Hematopoietic multipotent progenitor cell treated with erythropoietin and hydrocortisone succinate and interleukin-3 and kit ligand, for 6 days (in vitro differentiated cells): ENCODE measurements at regions not wholly inside any gene's neighbourhood (a gene's known extent, or its start where the extent isn't known, plus 50 kb on each side); places are given as distances from the start of the nearest gene placed in this dataset.
A peak's percentile ranks its signal among the peaks of the same experiment; 100 is the strongest.
"Not testable (repeated sequence)": the region's sequence is repeated elsewhere in the genome, so short reads cannot be mapped to it uniquely, and the experiment has no call there.

Experiments used
- DNase-seq: peaks from one replicate; pipeline ENCODE4 v3.0.0-alpha.2; 2015

GRCh38 chr20:17872959-17873358 lies 95.6 kb downstream of the SNX5 start:
- no peak for DNase-seq

- no peak for DNase-seq
Observed at GRCh38 chr20:17872434-17872833, 96.2 kb downstream of the SNX5 start.

GRCh38 chr20:17871886-17872285 lies 96.7 kb downstream of the SNX5 start:
- DNase-seq: peak; percentile 19

- no peak for DNase-seq
Observed at GRCh38 chr20:17871181-17871580, 97.4 kb downstream of the SNX5 start.

- no peak for DNase-seq
Observed at GRCh38 chr20:17870086-17870740, 98.4 kb downstream of the SNX5 start.

GRCh38 chr20:17869295-17869994 lies 99.1 kb downstream of the SNX5 start:
- DNase-seq: no peak

- DNase-seq: no peak
Observed at GRCh38 chr20:17868700-17869231, 99.8 kb downstream of the SNX5 start.

GRCh38 chr20:17868151-17868550 lies 100.4 kb downstream of the SNX5 start:
- no peak for DNase-seq

- no peak for DNase-seq
Observed at GRCh38 chr20:17867131-17867925, 101.3 kb downstream of the SNX5 start.

- no peak for DNase-seq
Observed at GRCh38 chr20:17866234-17867001, 102.2 kb downstream of the SNX5 start.

GRCh38 chr20:17863577-17864292 lies 104.9 kb downstream of the SNX5 start:
- DNase-seq: no peak

- DNase-seq: no peak
Observed at GRCh38 chr20:17863209-17863576, 105.4 kb downstream of the SNX5 start.

GRCh38 chr20:17862171-17862570 lies 106.4 kb downstream of the SNX5 start:
- no peak for DNase-seq

GRCh38 chr20:17861620-17862019 lies 107.0 kb downstream of the SNX5 start:
- not testable (repeated sequence) for DNase-seq

GRCh38 chr20:17860301-17861197 lies 108.0 kb downstream of the SNX5 start:
- no peak for DNase-seq

- DNase-seq: no peak
Observed at GRCh38 chr20:17859616-17860232, 108.9 kb downstream of the SNX5 start.

GRCh38 chr20:17859002-17859615 lies 109.5 kb downstream of the SNX5 start:
- DNase-seq: no peak

GRCh38 chr20:17858450-17859001 lies 110.1 kb downstream of the SNX5 start:
- DNase-seq: no peak

GRCh38 chr20:17857639-17858449 lies 110.8 kb downstream of the SNX5 start:
- DNase-seq: no peak
